GM12864 (cell line): ENCODE measurements at regions not wholly inside any gene's neighbourhood (a gene's known extent, or its start where the extent isn't known, plus 50 kb on each side); places are given as distances from the start of the nearest gene placed in this dataset.

Source experiments
- DNase-seq: peaks from one replicate; pipeline ENCODE4 v3.0.0-alpha.2; 2011; ENCODE audit warnings: low read depth
- H3K4me3 ChIP-seq: 2 replicates; pipeline ENCODE4 v1.5.1; 2011; ENCODE audit warnings: mild to moderate bottlenecking, low read depth, low read length, control low read depth
- TF ChIP-seq, protein P1 (sequence below): IDR thresholded peaks from 2 replicates; pipeline ENCODE4 v1.5.1; 2011; ENCODE audit warnings: low read depth, mild to moderate bottlenecking, moderate library complexity, low read length, control low read depth, inconsistent platforms; ENCODE audit errors: missing control alignments

DNA sequence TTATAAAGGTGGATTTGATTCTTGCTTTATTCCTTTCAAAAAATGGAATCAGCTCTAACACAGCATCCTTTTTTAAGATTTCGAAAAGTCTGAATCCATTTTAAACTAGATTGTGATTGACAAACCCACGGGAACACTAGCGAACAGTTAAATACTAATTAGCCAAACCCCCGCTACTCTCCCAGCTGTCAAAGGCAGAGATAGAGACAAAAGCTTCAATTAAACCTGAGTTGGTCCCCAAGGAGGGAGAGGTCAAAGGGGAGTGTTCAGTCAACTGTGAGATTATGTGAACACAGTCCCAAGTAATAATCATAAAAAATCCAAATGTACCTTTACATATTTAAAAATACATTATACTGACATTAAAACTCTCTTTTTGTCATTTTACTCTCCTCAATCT is 65.7 kb upstream of the TBX20 start:
- no peak overlapping the region for H3K4me3 ChIP-seq
- TF ChIP-seq, protein P1, sequence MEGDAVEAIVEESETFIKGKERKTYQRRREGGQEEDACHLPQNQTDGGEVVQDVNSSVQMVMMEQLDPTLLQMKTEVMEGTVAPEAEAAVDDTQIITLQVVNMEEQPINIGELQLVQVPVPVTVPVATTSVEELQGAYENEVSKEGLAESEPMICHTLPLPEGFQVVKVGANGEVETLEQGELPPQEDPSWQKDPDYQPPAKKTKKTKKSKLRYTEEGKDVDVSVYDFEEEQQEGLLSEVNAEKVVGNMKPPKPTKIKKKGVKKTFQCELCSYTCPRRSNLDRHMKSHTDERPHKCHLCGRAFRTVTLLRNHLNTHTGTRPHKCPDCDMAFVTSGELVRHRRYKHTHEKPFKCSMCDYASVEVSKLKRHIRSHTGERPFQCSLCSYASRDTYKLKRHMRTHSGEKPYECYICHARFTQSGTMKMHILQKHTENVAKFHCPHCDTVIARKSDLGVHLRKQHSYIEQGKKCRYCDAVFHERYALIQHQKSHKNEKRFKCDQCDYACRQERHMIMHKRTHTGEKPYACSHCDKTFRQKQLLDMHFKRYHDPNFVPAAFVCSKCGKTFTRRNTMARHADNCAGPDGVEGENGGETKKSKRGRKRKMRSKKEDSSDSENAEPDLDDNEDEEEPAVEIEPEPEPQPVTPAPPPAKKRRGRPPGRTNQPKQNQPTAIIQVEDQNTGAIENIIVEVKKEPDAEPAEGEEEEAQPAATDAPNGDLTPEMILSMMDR, result no peak
- DNase-seq, result no peak

DNA sequence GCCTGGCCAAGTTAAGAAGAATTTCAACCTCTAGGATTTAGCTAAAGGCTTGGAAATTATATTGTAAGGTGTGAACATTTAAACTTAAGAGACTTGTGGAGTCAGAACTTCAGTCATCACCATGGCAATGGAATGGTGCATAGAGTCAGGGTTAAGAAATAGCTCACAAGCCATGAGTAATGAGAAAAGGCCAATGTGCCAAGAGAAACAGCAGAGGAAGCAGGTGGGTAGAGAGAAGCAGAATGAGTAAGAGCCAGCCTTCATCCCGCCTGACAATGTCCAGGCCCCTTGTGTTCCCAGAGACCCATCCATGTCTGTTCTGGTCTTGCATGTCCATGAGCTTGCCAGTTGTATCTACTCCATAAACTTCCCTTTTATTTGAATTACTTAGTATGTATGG is 62.6 kb upstream of the TBX20 start:
- TF ChIP-seq, protein P1, result no peak
- DNase-seq, result no peak

DNA sequence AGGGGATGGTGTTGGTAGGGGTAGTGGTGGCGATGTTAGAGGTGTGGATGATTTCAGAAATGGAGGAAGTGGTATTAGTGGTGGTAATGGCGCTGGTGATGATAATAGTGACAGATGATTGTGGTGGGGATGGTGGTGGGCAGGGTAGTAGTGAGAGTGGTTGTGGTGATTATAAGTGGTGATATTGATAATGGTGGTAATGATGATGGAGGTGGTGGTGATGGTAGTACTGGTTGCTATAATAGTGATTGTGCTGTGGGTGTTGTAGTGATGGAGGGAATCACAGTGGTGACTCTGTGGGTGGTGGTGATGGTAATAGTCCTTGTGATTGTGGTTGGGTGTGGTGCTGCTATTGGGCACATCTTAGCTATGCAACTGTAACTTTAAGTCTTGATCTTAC is 61.6 kb upstream of the TBX20 start:
- no peak for DNase-seq
- H3K4me3 ChIP-seq, result no peak overlapping the region
- TF ChIP-seq, protein P1, result no peak

More for the DNA sequence above, 62.6 kb upstream of the TBX20 start:
- no peak overlapping the region for H3K4me3 ChIP-seq

DNA sequence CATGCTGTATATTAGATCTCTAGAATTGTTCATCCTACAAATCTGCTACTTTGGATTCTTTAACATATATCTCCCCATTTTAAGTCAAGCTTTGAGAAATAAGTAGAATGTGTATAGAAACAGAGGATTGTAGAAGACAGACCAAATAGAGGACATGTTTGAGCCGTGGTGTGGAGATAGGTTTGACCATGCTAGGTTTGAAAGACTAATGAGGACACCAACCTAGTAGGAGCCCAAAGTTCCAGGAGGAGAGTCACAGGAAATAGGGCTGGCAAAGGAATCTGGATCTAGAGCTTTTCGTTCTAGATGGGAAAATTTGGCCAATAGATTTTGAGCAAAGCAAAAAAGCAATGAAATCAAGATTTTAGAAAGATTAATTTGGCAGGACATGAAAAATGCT is 60.5 kb upstream of the TBX20 start:
- H3K4me3 ChIP-seq, result no peak overlapping the region
- no peak for DNase-seq
- TF ChIP-seq, protein P1, result no peak

DNA sequence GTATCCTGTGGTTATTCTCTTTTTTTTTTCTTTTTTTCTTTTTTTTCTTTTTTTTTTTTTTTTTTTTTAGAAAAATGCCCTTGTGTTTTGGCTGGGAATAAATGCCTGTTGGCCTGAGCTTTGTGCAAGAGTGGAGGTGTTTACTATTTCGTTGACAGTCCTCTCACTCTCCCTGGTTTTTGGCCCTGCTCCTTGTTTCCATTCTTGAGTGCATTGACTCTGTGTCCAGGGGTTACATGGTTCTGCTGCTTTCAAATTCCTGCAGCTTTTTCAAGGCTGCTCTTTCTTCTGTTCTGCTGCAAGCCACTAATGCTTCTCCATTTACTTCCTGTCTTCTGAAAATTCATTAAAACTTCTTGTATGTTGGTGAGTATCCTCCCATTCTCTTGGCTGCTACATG is 59.7 kb upstream of the TBX20 start:
- DNase-seq, result no peak
- TF ChIP-seq, protein P1, result no peak
- no peak overlapping the region for H3K4me3 ChIP-seq
